ENCODE measurements at regions not wholly inside any gene's neighbourhood (a gene's known extent, or its start where the extent isn't known, plus 50 kb on each side); places are given as distances from the start of the nearest gene placed in this dataset.
A peak's percentile ranks its signal among the peaks of the same experiment; 100 is the strongest.

- H3K4me3 ChIP-seq (ENCODE audit: low read depth, low read length) = no peak overlapping the region
- TF ChIP-seq CTCF (IDR thresholded peaks at IDR 0.05; ENCODE audit: insufficient read depth, low read depth, low read length, missing control alignments) = no peak
- no peak for DNase-seq (ENCODE audit: low read depth)
These were observed 548.5 kb upstream of the ZNF462 start for GRCh38 chr9:106314476-106314875.

DNA sequence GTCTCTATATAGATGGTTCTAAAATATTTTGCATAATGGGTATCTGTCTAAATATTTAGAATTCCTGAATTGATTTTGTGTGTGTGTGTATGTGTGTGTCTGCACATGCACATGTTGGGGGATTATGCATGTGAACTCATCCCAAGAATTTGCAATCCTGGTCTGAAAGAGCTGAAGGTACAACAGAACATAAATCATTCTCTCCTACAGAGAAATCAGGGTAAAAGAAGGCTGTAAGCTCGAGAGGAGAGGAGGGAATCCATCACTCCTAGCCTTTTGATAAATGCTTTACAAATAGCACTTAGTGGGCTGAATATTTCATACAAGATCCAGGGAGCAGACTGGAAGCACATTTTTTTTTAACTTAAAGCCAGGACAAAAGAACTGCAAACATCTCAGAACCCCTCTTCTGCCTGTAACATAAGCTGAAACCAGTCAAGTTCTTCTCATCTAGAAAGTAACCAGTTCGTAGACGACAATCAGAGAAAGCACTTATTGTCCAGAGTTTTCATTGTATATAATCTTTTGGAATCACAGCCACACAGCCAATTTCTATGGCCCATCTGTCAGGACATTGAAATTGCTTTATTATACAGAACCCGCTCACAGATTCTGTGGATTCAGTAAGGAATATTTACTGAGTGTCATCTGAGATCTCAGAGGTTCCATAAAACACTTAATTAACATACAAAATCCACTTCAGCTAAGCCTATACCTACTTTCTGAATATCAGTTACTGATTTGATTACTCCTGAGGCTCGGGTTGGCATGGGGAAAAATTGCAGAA, 541.4 kb upstream of the ZNF462 start:
- no peak overlapping the region for H3K4me3 ChIP-seq (ENCODE audit: low read depth, low read length)
- DNase-seq (ENCODE audit: low read depth) = no peak
- no peak for TF ChIP-seq CTCF (IDR thresholded peaks at IDR 0.05; ENCODE audit: insufficient read depth, low read depth, low read length, missing control alignments)

DNA sequence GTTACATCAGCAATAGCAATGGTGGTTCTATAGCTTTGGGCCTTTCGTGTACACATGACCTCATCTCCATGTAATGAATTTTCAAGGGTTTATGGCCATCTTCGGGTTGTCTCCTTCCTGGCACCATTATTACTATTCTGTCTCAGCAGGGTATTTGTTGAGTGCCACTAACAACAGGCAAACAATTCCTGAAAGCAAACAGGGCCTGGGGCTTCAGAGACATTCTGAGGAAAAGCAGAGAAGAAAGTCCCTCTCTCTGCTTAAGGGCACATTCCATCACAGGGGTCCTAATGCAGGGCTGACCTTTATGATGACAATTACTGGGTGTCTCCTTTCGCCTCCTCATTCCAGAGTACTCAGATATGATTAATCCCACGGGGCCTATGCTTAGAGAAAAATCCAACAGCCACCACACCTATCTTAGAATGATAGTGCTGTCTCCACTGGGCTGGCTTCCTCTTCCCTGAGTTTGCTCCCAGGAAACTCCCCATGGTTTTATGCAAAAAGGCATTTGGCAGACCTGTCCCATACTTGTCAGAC, 540.2 kb upstream of the ZNF462 start:
- no peak for DNase-seq (ENCODE audit: low read depth)
- no peak for TF ChIP-seq CTCF (IDR thresholded peaks at IDR 0.05; ENCODE audit: insufficient read depth, low read depth, low read length, missing control alignments)

DNA sequence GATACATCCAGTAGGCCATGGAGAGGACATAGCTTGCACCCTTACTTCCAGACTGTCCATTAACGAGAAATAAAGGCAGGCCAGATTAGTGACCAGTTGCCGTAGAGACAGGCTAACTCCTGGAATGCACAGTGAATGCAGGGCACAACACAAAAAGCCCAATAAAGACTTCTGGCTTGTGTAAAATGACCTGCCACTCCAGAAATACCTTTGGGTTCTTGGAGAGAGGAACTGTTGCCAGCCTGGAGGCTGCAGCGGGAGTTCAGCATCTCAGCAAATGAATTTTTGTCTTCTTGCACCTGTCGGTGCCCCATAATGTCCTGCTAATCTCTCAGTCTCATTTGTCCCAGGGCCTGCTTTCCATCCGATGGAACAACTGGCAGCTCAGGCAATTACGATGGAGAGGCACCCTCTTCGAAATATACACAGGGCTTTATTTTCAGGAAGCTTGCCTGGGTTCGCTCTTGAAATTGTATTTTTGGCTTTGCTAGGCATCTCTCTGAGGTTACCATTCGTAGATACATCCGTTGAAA, 538.8 kb upstream of the ZNF462 start:
- no peak for DNase-seq (ENCODE audit: low read depth)
- no peak overlapping the region for H3K4me3 ChIP-seq (ENCODE audit: low read depth, low read length)
- no peak for TF ChIP-seq CTCF (IDR thresholded peaks at IDR 0.05; ENCODE audit: insufficient read depth, low read depth, low read length, missing control alignments)

More for the DNA sequence above, 540.2 kb upstream of the ZNF462 start:
- H3K4me3 ChIP-seq (ENCODE audit: low read depth, low read length) = no peak overlapping the region

DNA sequence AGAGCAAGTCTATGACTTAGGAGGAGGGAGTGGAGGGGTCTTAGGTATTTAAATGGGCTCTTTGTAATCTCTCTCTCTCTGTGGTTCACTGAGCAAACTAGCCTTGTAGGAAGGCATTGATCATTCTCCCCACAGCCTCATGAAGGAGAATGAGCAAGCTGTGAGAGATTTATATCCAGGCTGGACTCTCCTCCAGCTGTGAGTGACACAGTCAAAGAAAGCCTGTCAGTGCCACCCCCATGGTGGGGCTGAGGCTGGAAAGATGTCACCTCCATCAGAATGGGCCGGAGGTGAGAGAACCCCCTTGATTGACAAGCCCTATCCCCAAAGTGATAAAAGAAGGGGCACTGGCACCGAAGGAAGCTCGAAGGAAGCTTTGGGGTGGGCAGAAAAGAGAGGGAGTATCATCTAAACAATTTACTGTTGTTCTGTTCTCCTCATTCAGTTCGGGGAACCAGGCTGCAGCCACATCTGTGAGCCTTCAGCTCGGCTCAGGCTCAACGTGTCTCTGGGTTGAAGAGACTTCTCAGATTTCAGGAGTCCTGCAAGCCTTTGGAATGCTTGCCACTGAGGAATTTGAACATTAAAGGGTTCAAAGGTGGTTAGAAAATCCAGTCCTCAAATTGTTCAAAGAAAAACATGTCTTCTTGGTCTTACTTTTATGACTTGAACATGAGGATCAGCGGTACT, 538.2 kb upstream of the ZNF462 start:
- no peak for DNase-seq (ENCODE audit: low read depth)
- no peak for TF ChIP-seq CTCF (IDR thresholded peaks at IDR 0.05; ENCODE audit: insufficient read depth, low read depth, low read length, missing control alignments)
- no peak overlapping the region for H3K4me3 ChIP-seq (ENCODE audit: low read depth, low read length)

DNA sequence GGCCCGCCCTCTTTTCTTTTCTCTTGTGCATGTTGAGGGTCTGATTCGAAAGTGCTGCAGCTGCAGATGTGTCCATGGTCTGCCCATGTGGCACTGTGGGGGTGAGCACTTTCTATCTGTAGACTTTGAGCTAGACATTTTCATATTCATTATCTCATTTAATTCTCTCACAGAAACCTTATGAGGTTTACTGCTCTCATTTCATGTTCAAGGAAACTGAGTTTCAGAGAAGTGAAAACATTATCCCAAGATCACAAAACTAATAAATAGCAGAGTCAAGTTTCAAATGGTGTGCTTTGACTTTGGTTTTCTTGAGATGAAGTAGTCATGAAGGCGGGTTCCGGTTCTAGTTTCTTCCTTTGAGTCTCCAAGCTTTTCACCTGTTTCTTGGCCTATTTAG, 536.5 kb upstream of the ZNF462 start:
- peak; percentile 51 for DNase-seq (ENCODE audit: low read depth)
- no peak for TF ChIP-seq CTCF (IDR thresholded peaks at IDR 0.05; ENCODE audit: insufficient read depth, low read depth, low read length, missing control alignments)
- no peak overlapping the region for H3K4me3 ChIP-seq (ENCODE audit: low read depth, low read length)

Data from GM12865 (cell line).